ENCODE measurements at regions not wholly inside any gene's neighbourhood (a gene's known extent, or its start where the extent isn't known, plus 50 kb on each side); places are given as distances from the start of the nearest gene placed in this dataset.

- TF ChIP-seq CTCF (IDR thresholded peaks at IDR 0.05) (no peak), POLR2AphosphoS5 (IDR thresholded peaks at IDR 0.05) (no peak), POLR2A (IDR thresholded peaks at IDR 0.05) (no peak), EP300 (IDR thresholded peaks at IDR 0.05) (no peak)
These were observed 252.1 kb upstream of the NT5C1B start for GRCh38 chr2:18841248-18842150.

All from gastroesophageal sphincter (tissue), 3 donors.